Gastroesophageal sphincter (tissue), 3 donors: ENCODE measurements at regions not wholly inside any gene's neighbourhood (a gene's known extent, or its start where the extent isn't known, plus 50 kb on each side); places are given as distances from the start of the nearest gene placed in this dataset.

ENCODE experiments used
- CTCF ChIP-seq, 4 experiments: fragments of 200-600 bp in 2 of 4; fragments of 450-650 bp in 2 of 4; sonication (generic) in 1 of 4; IDR thresholded peaks; one replicate each; pipeline ENCODE4 v1.5.1; 2017 to 2019; ENCODE audit warnings: antibody characterized with exemption in 4 of 4, mild to moderate bottlenecking in 2 of 4, moderate library complexity in 2 of 4
- EP300 ChIP-seq: sonication (generic); formaldehyde crosslinking; IDR thresholded peaks from one replicate; pipeline ENCODE4 v1.6.1; 2017; ENCODE audit warnings: antibody characterized with exemption, mild to moderate bottlenecking
- POLR2A ChIP-seq, 2 donors: fragments of 450-650 bp; IDR thresholded peaks; one replicate each; pipeline ENCODE4 v1.6.1; 2017; ENCODE audit warnings: antibody characterized with exemption in 2 of 2, mild to moderate bottlenecking in 2 of 2, moderate library complexity in 1 of 2
- POLR2AphosphoS5 ChIP-seq: sonication (generic); formaldehyde crosslinking; IDR thresholded peaks from one replicate; pipeline ENCODE4 v1.6.1; 2017; ENCODE audit warnings: antibody characterized with exemption

DNA sequence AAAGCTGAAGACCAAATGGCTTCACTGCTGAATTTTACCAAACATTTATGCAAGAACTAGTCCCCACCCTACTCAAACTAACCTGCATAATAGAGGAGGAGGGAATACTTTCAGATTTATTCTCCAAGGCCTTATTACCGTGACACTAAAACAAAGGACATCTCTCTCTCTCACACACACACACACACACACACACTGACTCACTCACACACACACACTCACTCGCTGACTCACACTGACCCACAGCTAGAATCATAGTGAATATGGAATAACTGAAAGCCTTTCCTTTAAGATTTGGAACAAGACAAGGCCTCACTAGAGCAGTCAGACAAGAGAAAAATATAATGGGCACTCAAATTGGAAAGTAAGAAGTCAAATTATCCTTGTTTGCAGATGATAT is 1014.1 kb downstream of the TMTC2 start:
- TF ChIP-seq CTCF (IDR thresholded peaks at IDR 0.05) (no peak), POLR2AphosphoS5 (no peak), EP300 (no peak), POLR2A (IDR thresholded peaks at IDR 0.05) (no peak)
